ENCODE measurements at regions not wholly inside any gene's neighbourhood (a gene's known extent, or its start where the extent isn't known, plus 50 kb on each side); places are given as distances from the start of the nearest gene placed in this dataset.
A peak's percentile ranks its signal among the peaks of the same experiment; 100 is the strongest.

- Mint-ChIP-seq H3K4me1 (no peaks in the 10 kb centered on the region), H3K4me3 (no peak overlapping the region), H3K27me3 (peaks cover 6 to 38% (median 22%) of the 10 kb centered on the region in 5 donors), H3K9me3 (peaks cover 0 to 18% (median 7%) of the 10 kb centered on the region in 9 donors), H3K36me3 (no peaks in the 10 kb centered on the region), H3K27ac (no peak overlapping the region)
- no peak for ATAC-seq
- POLR2A ChIA-PET, result no interaction called here
- DNase-seq, result no peak
Measured at GRCh38 chr15:94066046-94066445, 165.3 kb upstream of the MCTP2 start.

- Mint-ChIP-seq H3K27ac (no peak overlapping the region), H3K9me3 (peaks cover 0 to 18% (median 7%) of the 10 kb centered on the region in 9 donors), H3K27me3 (peaks cover 6 to 27% (median 21%) of the 10 kb centered on the region in 5 donors), H3K4me1 (no peaks in the 10 kb centered on the region), H3K4me3 (no peak overlapping the region), H3K36me3 (no peaks in the 10 kb centered on the region)
- DNase-seq, result no peak
- POLR2A ChIA-PET, result no interaction called here
- no peak for ATAC-seq
Measured at GRCh38 chr15:94064676-94065313, 166.6 kb upstream of the MCTP2 start.

GRCh38 chr15:94061041-94061440 lies 170.3 kb upstream of the MCTP2 start:
- ATAC-seq (no peak), DNase-seq (no peak)
- Mint-ChIP-seq H3K9me3 (peaks cover 0 to 2% (median 0%) of the 10 kb centered on the region in 9 donors), H3K27ac (no peak overlapping the region), H3K36me3 (no peaks in the 10 kb centered on the region), H3K4me1 (no peaks in the 10 kb centered on the region), H3K4me3 (no peak overlapping the region), H3K27me3 (peaks cover 8 to 38% (median 21%) of the 10 kb centered on the region in 5 donors)
- POLR2A ChIA-PET, result no interaction called here

GRCh38 chr15:94059013-94059587 lies 172.3 kb upstream of the MCTP2 start:
- Mint-ChIP-seq H3K9me3 (no peaks in the 10 kb centered on the region), H3K27ac (no peak overlapping the region), H3K36me3 (no peaks in the 10 kb centered on the region), H3K4me3 (no peak overlapping the region), H3K27me3 (peaks cover 5 to 24% (median 21%) of the 10 kb centered on the region in 5 donors), H3K4me1 (no peaks in the 10 kb centered on the region)
- POLR2A ChIA-PET, result no interaction called here
- no peak for DNase-seq
- ATAC-seq, result no peak

DNA sequence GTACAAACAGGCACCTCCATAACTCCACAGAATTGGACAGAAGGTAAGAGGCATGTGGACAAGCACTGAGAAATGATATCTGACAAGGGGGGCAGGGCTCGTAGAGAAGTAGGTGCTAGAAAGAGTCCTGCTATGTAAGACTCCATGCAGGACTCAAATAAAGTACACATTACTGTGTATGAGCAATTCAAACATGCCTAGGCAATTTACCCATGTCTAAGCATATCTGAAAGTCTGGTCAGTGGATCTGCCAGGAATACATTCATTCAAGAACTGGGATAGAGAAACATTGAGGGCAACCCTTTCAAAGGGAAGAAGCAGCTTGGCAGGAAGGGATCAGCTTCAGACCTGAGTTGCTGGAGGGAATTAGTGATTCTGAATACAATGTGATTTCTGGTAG lies 174.1 kb upstream of the MCTP2 start:
- no peaks in the 10 kb centered on the region for H3K36me3 Mint-ChIP-seq
- DNase-seq (no peak), ATAC-seq (no peak)
- H3K9me3 Mint-ChIP-seq, result no peaks in the 10 kb centered on the region
- peaks cover 5 to 22% (median 11%) of the 10 kb centered on the region in 5 donors for H3K27me3 Mint-ChIP-seq
- no peak overlapping the region for H3K27ac Mint-ChIP-seq
- POLR2A ChIA-PET, result no interaction called here
- no peaks in the 10 kb centered on the region for H3K4me1 Mint-ChIP-seq
- H3K4me3 Mint-ChIP-seq, result no peak overlapping the region

DNA sequence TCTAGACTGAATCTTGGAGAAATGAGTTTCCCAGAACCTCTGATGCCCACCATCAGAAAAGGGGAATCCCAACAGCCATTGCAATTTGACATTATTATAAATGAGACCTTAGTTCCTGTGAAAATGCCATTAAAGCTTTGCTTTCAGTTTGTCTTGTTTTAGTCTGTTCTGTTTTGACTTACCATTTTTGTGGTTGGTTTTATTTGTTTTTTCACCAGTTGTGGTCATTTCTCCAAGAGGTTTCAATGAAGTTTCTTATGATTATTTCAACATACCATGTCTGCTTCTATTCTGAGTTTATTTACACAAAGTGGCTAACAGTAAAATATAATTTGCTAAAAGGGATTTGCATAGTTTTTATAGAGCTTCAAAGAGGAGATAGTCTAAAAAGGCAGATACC lies 175.0 kb upstream of the MCTP2 start:
- Mint-ChIP-seq H3K36me3 (no peaks in the 10 kb centered on the region), H3K27me3 (peaks cover 3 to 16% (median 9%) of the 10 kb centered on the region in 5 donors), H3K4me3 (no peak overlapping the region), H3K4me1 (no peaks in the 10 kb centered on the region), H3K9me3 (no peaks in the 10 kb centered on the region), H3K27ac (no peak overlapping the region)
- POLR2A ChIA-PET, result no interaction called here
- no peak for DNase-seq
- no peak for ATAC-seq

DNA sequence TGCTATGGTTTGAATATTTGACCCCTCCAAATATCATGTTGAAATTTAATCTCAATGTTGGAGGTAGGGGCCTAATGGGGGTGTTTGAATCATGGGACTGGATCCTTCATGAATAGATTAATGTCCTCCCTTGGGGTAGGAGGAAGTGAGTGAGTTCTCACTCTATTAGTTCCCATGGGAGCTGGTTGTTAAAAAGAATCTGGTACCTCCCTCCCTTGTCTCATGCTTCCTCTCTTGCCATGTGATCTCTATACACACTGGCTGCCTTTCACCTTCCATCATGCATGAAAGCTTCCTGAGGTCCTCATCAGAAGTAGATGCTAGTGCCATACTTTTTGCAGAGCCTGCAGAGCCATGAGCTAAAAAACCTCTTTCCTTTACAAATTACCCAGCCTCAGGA lies 177.7 kb upstream of the MCTP2 start:
- POLR2A ChIA-PET, result no interaction called here

GRCh38 chr15:94052711-94053110 lies 178.7 kb upstream of the MCTP2 start:
- H3K4me1 Mint-ChIP-seq, result no peaks in the 10 kb centered on the region
- no peaks in the 10 kb centered on the region for H3K36me3 Mint-ChIP-seq
- H3K27me3 Mint-ChIP-seq, result peaks cover 3 to 15% (median 9%) of the 10 kb centered on the region in 5 donors
- POLR2A ChIA-PET, result no interaction called here
- no peak overlapping the region for H3K27ac Mint-ChIP-seq
- H3K4me3 Mint-ChIP-seq, result no peak overlapping the region
- no peaks in the 10 kb centered on the region for H3K9me3 Mint-ChIP-seq
- ATAC-seq, result no peak
- no peak for DNase-seq

More for the DNA sequence above, 177.7 kb upstream of the MCTP2 start:
- Mint-ChIP-seq H3K4me3 (no peak overlapping the region), H3K27me3 (peaks cover 3 to 16% (median 11%) of the 10 kb centered on the region in 5 donors), H3K27ac (no peak overlapping the region), H3K4me1 (no peaks in the 10 kb centered on the region), H3K36me3 (no peaks in the 10 kb centered on the region), H3K9me3 (no peaks in the 10 kb centered on the region)
- DNase-seq (no peak), ATAC-seq (no peak)

GRCh38 chr15:94047566-94047965 lies 183.8 kb upstream of the MCTP2 start:
- Mint-ChIP-seq H3K36me3 (no peaks in the 10 kb centered on the region), H3K27me3 (peaks cover 0 to 7% (median 0%) of the 10 kb centered on the region in 5 donors), H3K9me3 (peaks cover 0 to 5% (median 0%) of the 10 kb centered on the region in 9 donors), H3K4me1 (no peaks in the 10 kb centered on the region), H3K27ac (no peak overlapping the region), H3K4me3 (no peak overlapping the region)
- no peak for DNase-seq
- ATAC-seq, result no peak
- POLR2A ChIA-PET, result no interaction called here

- H3K4me3 Mint-ChIP-seq, result no peak overlapping the region
- ATAC-seq, result no peak
- DNase-seq, result no peak
- no peaks in the 10 kb centered on the region for H3K36me3 Mint-ChIP-seq
- POLR2A ChIA-PET, result no interaction called here
- H3K9me3 Mint-ChIP-seq, result peaks cover 0 to 13% (median 0%) of the 10 kb centered on the region in 9 donors
- peaks cover 0 to 9% (median 2%) of the 10 kb centered on the region in 5 donors for H3K27me3 Mint-ChIP-seq
- H3K27ac Mint-ChIP-seq, result no peak overlapping the region
- no peaks in the 10 kb centered on the region for H3K4me1 Mint-ChIP-seq
Measured at GRCh38 chr15:94042180-94042928, 189.0 kb upstream of the MCTP2 start.

DNA sequence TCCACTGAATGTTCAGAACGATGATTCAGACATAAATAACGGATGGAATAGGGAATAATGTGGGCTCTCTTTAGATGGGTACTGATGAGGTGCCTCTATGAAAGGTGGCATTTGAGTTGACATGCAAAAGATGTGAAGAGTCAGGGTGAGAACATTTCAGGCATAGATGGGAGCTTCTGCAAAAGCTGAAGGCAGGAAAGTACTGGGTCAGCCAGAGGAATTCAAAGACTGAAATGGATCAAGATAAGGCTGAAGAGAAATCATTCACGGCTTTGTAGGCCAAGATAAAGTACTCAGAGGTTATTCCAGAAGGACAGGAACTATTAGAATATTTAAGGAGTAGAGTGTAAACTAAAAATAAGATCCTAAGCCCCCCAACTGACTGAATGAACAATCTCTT lies 189.6 kb upstream of the MCTP2 start:
- no peak for ATAC-seq
- no peaks in the 10 kb centered on the region for H3K4me1 Mint-ChIP-seq

GRCh38 chr15:94040541-94041248 lies 190.7 kb upstream of the MCTP2 start:
- POLR2A ChIA-PET, result interaction anchor here (0.7 kb wide), 1 partner anchor 43 kb away, joined by 3 read pairs; no protein-coding TSS in a partner anchor
- peaks cover 3 to 17% (median 9%) of the 10 kb centered on the region in 5 donors for H3K27me3 Mint-ChIP-seq
- no peaks in the 10 kb centered on the region for H3K36me3 Mint-ChIP-seq
- H3K27ac Mint-ChIP-seq, result no peak overlapping the region
- ATAC-seq (no peak), DNase-seq (no peak)
- H3K4me1 Mint-ChIP-seq, result no peaks in the 10 kb centered on the region
- no peak overlapping the region for H3K4me3 Mint-ChIP-seq
- H3K9me3 Mint-ChIP-seq, result peaks cover 0 to 12% (median 0%) of the 10 kb centered on the region in 9 donors

More for the DNA sequence above, 189.6 kb upstream of the MCTP2 start:
- Mint-ChIP-seq H3K36me3 (no peaks in the 10 kb centered on the region), H3K4me3 (no peak overlapping the region), H3K27ac (no peak overlapping the region), H3K27me3 (peaks cover 0 to 9% (median 2%) of the 10 kb centered on the region in 5 donors), H3K9me3 (peaks cover 0 to 13% (median 0%) of the 10 kb centered on the region in 9 donors)
- DNase-seq, result no peak
- POLR2A ChIA-PET, result interaction anchor here (0.7 kb wide), 1 partner anchor 42 kb away, joined by 3 read pairs; no protein-coding TSS in a partner anchor

DNA sequence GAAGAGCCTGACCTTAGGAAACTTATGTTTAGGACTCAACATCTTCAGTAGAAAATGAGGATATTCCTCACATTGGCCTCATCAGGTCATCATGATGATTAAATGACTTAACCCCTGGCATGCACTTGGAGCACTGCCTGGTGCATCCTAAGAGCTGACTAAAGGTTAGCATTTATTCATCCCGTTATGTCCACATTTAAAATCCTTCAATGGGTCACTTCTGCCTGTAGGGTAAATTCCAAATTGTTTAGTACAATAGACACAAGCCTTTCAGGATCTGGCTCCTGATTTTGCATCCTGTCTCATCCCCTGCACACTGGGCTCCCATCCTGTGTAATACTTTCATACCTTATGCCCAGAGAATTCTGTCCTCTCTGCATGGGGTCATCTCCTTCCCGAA lies 195.2 kb upstream of the MCTP2 start:
- peaks cover 9 to 27% (median 11%) of the 10 kb centered on the region in 5 donors for H3K27me3 Mint-ChIP-seq
- peak overlapping the region in 1 of 10 donors; percentile 61 for H3K27ac Mint-ChIP-seq

More for the DNA sequence above, 195.2 kb upstream of the MCTP2 start:
- POLR2A ChIA-PET, result no interaction called here
- Mint-ChIP-seq H3K4me3 (no peak overlapping the region), H3K36me3 (no peaks in the 10 kb centered on the region), H3K9me3 (peaks cover 0 to 8% (median 0%) of the 10 kb centered on the region in 9 donors), H3K4me1 (no peaks in the 10 kb centered on the region)
- DNase-seq (no peak), ATAC-seq (no peak)

All from naive thymus-derived CD8-positive, alpha-beta T cell (primary cell).